NCI-H2029 treated with DMSO at 0.1 percent for 48 hours (cell line): ENCODE measurements at regions not wholly inside any gene's neighbourhood (a gene's known extent, or its start where the extent isn't known, plus 50 kb on each side); places are given as distances from the start of the nearest gene placed in this dataset.
"Not testable (repeated sequence)": the region's sequence is repeated elsewhere in the genome, so short reads cannot be mapped to it uniquely, and the experiment has no call there.

Experiments
- DNase-seq: peaks from one replicate; lab custom pipeline; 2025; lab: John Stamatoyannopoulos, UW

DNA sequence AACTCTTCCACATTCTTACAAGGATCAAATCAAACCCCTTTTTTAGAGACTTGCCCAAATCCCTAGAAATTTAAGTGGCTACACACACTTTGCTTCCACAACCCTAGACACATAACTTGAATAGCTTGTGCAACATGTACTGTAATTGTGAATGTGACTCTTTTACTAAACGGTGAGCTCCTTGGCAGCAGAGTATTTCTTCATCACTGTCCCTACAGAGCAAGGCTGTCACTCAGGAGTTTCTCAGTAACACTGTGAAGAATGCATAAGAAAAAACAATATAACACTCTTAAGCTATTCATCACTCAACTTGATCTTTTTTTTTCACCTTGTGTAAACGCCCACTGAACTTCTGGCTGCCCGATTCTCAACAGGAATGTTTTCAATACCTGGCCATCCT is 53.8 kb upstream of the ADAMTS18 start:
- DNase-seq, result no peak

DNA sequence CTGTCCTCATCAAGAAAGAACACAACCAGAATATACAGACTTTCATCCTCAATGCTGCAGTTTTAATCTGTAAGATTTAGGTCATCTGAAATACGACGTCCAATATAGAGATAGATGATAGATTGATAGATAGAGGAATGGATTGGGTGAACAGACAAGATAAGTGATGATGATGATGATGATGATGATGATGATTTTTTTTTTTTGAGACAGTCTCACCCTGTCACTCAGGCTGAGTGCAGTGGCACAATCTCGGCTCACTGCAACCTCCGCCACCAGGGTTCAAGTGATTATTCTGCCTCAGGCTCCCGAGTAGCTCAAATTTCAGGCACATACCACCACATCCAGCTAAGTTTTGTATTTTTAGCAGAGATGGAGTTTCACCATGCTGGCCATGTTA is 56.3 kb upstream of the ADAMTS18 start:
- DNase-seq, result no peak

DNA sequence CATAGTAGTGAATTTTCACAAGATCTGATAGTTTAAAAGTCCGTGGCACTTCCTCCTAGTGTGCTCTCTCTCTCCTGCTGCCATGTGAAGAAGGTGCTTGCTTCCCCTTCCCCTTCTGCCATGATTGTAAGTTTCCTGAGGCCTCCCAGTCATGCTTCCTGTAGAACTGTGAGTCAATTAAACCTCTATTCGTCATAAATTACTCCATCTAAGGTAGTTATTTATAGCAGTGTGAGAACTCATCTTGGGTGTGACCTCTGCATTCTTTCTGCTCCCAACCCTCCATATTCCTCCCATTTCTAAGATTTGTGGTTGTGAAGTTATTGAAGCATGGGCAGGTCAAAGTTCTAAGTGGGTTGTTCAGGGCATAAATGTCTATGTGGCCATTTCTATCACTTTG is 62.1 kb upstream of the ADAMTS18 start:
- no peak for DNase-seq

DNA sequence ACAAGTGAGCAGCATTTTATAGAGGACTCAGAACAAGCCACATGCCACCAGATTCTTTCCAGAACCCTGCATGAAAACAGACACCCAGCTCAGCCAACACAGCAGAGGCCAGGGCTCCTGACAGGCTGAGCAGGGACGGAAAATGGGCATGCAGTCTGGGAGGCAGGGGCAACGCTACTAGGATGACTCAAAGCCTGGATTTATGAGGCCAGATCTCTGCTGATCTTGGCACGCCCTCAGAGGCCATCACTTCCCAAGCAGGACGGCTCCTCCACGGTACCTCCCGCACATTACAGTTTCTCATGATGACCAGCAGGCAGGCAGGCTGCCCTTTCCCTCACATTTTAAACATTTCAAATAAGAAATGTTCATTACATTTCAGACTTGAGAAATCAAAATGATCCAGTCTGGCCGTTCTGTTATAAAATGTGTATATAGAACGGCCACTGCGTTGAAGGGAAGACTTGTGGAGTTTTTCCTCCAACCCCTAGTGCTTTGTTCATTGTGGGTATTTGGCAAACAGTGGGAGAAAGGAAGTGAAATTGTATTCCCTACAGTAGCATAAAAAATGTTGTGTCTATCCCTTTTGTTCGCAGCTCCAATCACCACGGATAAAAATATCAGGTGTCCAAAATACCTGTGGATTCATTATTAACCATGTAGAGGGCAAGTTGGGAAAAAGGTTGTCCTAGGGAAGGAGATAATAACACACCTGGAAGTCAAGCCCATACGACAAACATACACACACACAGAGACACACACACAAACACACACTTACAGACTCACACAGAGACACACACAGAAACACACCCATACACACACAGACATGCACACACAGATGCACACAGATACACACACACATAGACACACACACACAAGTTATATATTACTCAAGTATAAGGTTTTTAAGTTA is 64.8 kb upstream of the ADAMTS18 start:
- DNase-seq, result no peak

DNA sequence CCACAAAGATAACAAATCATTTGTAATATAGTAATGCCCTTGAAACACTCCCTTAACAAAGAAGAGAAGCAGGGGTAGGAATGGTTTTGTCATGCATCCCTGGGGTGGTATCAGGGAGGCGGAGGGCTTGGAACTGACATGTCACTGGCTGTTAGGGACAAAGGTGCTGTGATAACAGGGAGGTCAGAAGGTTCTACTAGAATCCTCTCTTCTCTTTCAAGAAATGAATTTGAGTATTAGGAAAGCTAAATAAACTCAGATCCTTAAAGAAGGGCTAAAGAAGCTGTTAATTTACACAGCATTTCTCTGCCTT is 65.4 kb upstream of the ADAMTS18 start:
- DNase-seq, result no peak

DNA sequence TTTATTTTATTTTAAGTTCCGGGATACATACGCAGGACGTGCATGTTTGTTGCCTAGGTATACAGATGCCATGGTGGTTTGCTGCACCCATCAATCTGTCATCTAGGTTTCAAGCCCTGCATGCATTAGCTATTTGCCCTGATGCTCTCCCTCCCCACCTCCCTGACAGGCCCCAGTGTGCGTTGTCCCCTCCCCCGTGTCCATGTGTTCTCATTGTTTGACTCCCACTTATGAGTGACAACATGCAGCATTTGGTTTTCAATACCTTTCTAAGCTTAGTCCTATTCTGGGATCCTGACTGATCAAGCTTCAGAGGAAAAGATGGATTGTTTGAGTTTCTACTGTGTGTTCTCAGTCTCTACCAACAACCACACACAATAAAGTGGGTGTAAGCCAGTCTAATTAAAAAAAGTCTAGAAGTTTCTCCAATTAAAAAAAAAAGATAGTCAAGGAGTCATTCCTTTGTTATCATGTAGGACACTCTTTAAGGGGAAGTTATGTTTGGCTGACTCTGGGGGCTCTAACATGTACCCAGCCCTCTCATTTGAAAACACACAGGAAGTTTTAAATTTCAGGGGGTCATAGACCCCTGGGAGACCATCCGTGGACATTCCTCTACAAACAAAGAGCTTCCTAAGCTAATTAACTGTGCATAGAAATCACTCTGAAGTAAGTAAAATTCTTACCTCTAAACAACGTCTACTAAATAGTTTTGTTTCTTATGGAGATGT is 66.3 kb upstream of the ADAMTS18 start:
- DNase-seq, result no peak

DNA sequence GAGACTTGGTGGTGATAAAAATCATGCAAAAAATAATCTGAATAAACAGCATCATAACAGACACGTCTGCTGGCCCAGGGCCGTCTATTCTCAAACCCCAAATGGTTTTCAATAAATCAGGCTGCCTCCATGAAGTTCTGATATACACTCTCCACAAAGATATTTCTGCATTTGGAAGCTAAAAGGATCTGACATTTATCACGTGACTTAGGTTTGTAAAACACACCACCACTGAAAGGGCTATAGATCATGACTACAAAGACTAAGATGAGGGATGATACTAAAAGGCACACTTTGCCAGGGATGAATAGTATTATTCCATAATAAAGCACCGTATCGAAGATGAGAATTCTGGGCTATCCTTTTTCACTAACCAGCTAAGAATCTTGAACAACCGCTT is 67.6 kb upstream of the ADAMTS18 start:
- no peak for DNase-seq

DNA sequence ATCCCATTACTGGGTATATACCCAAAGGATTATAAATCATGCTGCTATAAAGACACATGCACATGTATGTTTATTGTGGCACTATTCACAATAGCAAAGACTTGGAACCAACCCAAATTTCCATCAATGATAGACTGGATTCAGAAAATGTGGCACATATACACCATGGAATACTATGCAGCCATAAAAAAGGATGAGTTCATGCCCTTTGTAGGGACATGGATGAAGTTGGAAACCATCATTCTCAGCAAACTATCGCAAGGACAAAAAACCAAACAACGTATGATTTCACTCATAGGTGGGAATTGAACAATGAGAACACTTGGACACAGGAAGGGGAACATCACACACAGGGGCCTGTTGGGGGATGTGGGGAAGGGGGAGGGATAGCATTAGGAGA is 71.7 kb upstream of the ADAMTS18 start:
- not testable (repeated sequence) for DNase-seq

DNA sequence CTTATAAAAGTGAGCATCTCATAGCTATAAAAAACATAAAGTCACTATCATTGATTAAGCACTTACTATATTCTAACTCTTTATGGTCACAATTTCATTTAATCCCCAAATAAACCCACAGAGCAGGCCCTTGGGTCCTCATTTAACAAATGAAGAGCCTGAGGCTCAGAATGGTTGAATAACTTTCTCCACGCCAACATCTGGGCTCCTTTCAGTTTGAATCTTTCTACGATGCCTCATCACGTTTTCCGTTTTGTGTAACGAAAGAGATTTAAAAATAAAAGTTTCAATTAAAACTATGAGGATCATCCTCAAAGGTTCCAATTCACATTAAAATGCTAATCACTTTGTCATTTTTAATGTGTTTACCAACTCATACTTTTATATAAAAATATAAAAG is 74.2 kb upstream of the ADAMTS18 start:
- DNase-seq, result no peak

DNA sequence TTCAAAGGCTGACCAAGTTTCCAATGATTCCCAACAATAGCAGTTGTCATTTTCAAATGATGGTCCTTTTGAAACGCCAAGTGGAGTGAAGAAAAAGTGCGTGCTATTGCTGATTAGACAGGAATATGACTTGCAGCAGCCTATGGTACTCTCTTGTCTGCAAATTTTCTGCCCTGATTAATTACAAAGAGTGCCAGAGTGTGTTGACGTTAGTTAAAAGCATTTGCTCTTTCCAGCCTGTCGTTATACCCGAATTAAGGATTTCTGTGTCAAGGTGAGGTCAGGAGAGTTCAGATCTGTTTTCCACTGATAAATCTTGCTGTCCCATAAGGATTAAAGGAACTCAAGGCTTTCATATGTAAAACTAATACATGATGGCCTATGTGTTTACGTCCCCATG is 75.0 kb upstream of the ADAMTS18 start:
- no peak for DNase-seq

DNA sequence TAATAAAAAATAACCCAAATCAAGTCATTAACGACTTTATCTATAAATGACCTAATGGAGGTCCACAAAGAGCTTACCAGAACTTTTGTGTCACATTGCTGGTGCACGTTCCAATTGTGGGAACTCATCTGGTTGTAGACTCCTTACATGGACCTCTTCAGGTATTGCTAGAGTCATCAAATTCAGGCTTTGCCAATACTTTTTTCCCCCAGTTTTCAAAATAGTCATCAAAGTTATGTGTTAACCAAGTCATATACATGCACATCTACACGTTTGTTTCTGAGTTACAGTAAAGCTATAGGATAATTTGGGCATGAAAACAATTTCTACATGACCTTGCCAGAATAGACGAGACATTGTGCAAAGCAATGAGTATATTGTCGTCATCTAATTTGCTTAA is 76.2 kb upstream of the ADAMTS18 start:
- DNase-seq, result no peak

DNA sequence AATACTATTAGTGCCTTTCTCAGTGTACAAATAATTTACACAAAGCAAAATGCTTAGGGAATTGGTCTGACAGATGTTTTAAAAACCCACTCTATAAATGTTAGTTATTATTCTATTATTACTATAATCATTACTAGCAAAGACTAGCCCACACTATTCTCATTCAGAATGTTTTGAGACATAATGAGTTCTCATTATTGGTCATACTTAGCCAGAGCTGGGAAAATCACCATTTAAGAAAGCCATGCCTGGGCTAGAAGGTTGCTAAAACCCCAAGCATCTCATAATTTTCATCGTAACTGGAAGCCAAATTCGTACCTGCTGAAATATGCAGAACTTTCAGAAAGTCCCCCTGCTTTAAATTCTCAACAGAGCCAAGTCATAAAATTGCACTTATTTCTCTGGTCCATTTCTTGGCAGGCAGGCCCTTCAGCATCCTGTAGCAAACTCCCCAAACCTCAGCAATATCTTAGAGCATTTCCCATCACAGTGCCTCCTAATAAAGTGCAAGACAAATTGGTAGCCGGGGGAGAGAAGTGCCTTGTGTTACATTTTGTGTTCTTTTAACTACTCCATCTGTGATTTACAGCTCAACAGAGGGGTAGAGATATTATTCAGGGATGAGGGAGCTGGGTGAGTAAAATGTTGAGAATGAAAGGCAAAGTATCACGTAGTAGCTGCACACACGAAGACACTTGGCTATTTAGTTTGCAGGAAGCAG is 79.8 kb upstream of the ADAMTS18 start:
- DNase-seq, result no peak

DNA sequence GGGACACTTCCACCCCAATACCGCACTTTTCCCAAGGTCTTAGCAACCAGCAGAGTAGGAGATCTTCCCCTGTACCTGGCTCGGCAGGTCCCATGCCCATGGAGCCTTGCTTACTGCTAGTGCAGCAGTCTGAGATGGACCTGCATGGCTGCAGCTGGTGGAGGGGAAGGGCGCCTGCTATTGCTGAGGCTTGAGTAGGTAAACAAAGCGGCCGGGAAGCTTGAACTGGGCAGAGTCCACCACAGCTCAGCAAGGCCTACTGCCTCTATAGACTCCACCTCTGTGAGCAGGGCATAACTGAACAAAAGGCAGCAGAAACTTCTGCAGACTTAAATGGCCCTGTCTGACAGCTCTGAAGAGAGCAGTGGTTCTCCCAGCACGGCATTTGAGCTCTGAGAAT is 90.4 kb upstream of the ADAMTS18 start:
- DNase-seq, result not testable (repeated sequence)

DNA sequence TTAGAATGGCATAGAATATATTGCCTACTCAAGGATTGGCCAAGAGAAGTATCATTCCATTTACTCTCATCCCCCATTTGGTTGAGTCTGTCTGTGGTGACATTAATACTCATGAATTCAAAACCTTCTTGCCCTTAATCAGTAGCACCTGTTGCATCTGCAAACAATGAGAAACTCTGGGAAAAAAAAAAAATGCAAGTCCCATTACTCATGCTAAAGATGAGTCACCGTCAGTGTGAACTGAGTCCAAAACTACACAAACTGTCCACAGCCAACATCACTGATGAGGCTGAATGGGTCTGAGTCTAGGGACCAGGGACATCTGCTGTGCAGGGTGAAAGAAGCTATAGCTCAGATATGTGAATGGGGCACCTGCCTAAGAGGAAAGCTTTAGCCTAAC is 96.9 kb upstream of the ADAMTS18 start:
- no peak for DNase-seq

DNA sequence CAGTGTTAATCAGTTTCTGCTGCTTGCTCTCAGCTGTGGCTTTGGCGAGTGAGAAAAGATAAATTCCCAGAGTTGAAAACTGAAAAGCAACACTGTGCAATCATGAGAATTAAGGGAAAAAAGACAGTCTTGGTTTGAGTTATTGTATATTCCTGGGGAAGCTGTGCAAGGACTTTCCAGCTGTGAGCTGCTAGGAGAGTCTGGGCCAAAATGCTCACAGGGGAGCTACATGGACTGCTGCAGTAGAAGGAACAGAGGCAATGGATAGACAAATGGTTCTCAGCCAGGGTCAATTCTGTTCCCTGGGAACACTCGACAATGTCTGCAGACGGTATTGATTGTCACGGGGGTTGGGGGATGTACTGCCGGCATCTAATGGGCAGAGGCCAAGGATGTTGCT is 102.0 kb upstream of the ADAMTS18 start:
- DNase-seq, result no peak

DNA sequence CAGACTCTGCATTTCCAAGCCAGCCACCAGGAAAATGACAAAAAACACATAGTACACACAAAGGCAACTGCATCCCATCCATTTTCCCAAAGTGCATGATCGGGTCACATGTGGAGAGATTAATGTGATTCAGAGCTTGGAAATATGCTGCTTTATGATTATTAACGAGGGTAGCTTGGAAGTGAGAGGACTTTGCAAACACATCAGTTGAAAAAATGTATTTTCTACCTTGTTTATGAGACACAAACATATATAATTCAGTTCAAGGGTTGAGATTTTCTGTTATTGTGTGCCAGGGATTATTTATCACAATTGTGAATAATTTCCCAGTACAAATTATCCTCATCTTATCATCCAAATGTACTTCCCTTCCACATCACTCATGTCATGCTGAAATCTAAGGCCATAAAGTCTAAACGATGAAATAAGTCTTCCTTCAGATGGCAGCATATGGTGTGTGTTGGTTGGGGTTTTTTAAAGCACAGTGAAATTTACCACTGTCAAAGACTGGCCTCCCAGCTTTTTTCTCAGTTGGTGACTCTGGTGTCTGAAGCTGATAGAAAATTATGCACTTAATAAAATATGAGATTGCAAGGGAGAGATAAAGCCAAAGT is 104.7 kb upstream of the ADAMTS18 start:
- DNase-seq, result no peak

DNA sequence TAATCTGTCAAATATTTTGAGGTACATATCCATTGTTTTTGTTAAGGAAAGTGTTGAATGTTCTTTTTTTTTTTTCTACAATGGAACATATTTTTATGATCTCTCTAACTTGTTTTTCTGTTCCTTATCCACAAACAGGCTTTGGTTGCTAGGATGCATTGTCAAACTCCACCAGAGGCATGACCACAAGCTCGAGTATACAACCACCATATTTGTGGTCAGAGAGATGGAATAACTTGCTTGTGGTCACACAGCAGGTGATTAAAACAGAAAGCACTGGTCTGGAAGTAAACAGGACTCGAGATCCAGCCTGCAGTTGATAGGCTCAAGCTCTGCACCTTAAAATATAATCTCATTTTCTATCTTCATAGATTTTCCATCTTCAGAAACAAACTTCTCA is 105.8 kb upstream of the ADAMTS18 start:
- no peak for DNase-seq

DNA sequence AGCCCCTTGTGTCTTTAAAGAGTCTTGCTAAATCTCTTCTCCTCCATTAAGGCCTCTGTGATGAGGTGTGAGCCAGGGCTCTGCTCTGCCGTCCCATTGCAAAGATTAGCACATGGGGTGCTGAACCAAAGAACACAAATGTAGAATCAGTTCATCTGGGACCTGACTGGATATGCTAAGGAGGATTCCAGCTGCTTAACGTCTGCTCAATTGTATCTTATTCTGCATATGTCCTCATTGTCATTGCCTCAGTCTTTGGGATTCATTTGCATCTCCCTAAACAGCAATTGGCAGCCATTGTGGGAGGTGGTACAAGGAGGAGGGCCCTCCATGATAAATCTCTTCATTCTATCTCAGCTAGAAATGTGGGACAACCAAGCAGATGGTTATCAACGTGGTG is 106.3 kb upstream of the ADAMTS18 start:
- DNase-seq, result no peak

DNA sequence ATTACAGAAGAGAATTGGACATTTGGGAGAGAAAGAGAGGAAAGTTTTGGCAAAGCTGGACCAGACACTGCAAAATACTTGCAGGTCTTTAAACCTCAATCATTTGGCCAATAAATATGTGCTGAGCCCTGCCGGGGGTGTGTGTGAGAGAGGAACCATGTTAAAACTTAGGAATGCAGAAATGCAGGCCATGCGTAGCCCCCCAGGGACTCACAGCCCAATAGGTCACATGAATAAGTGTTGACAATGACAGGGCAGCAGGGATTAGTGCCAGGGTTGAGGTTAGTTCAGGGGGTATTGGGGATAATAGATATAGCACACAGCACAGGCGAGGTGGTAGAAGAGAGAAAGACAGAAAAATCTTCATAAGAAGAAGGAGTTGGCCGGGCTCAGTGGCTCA is 113.3 kb upstream of the ADAMTS18 start:
- DNase-seq, result no peak

DNA sequence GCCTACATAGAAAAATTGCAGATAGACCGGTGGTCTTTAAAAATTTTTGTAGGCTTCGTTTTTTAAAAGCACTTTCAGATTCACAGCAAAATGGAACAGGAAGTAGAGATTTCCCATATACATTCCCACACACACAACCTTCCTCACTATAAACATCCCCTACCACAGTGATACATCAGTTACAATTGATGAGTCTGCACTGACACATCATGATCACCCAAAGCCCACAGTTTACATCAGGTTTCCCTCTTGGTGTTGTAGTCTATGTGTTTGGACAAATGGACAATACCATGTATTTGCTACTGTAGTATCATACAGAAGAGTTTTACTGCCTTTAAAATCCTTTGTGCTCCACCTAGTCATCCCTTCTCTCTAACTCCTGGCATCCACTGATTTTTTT is 113.9 kb upstream of the ADAMTS18 start:
- DNase-seq, result no peak

DNA sequence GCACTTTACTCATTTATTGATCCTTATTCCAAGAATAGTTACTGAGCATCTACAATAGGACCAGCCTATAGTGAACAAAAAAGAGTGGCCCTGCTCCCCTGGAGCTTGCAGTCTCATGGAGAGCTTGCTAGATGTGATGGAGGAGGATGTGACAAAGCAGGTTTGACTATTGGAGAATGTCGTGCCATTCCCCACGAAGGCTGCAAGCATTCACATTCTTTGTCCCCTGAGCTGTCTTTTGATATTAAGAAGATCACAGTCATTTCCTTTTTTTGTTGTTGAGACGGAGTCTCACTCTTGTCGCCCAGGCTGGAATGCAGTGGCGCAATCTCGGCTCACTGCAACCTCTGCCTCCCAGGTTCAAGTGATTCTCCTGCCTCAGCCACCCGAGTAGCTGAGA is 115.0 kb upstream of the ADAMTS18 start:
- DNase-seq, result no peak

DNA sequence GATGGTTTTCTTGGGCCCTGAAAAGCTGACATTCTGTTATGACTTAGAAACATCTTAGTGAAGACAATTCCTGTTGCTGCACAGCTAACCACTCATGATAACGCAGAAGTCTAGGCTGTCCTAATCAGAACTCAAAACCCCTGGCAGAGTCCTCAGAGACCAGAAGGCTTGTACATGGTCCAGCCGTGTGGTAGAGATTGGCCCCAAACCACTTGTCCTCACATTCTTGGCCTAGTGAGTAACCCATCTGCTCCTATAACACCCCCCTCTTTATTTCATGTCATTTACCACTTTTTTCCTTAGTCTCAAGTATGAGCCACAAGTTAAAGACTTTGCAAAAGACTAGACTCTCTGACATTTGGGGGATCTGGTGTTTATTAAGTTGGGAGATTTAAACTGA is 116.5 kb upstream of the ADAMTS18 start:
- no peak for DNase-seq

DNA sequence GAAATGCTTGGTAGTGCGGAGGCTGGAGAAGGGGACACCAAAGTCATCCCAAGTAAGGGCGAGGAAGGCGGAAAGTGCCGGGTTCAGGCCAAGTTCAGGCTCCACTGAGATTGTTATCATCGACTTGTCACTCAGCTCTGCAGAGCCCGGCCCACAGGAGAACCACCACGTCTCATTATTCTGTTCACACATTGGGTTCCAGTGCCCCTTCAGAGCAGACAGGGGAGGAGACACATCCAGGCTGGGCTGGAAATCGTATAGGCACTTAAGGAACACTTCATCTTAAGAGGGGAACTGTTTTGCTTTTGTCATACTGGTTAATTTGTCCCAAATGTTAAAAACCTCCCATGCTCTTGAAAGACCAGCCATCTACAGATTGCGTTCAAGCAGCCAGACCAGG is 118.3 kb upstream of the ADAMTS18 start:
- DNase-seq, result no peak
